Calu3 (cell line): ENCODE measurements at regions not wholly inside any gene's neighbourhood (a gene's known extent, or its start where the extent isn't known, plus 50 kb on each side); places are given as distances from the start of the nearest gene placed in this dataset.

ENCODE experiments used
- BruUV-seq: library from RNA; stranded (reverse); fragments of 400-500 nt; replicated peaks from 2 replicates; lab custom pipeline; 2021; lab: Mats Ljungman, UMichigan
- CTCF ChIA-PET: fragments of 300-600 bp; sonication (Branson Sonifier 250); formaldehyde crosslinking; loops from one replicate; lab custom pipeline; 2022; ENCODE audit warnings: antibody characterized with exemption; lab: Charles Lee
- DNase-seq: peaks from one replicate; pipeline ENCODE4 v3.0.0; 2022
- H3K27ac Mint-ChIP-seq: one replicate; pipeline ENCODE4 v1.8.0; 2022; ENCODE audit warnings: mixed read lengths; ENCODE audit not compliant: unreplicated experiment
- H3K27me3 Mint-ChIP-seq: one replicate; pipeline ENCODE4 v1.8.0; 2022; ENCODE audit warnings: mixed read lengths; ENCODE audit not compliant: unreplicated experiment
- H3K36me3 Mint-ChIP-seq: one replicate; pipeline ENCODE4 v1.8.0; 2022; ENCODE audit warnings: mild to moderate bottlenecking, moderate library complexity, mixed read lengths; ENCODE audit not compliant: insufficient read depth, unreplicated experiment
- H3K4me1 Mint-ChIP-seq: one replicate; pipeline ENCODE4 v1.8.0; 2022; ENCODE audit warnings: mild to moderate bottlenecking, low read depth, mixed read lengths; ENCODE audit not compliant: unreplicated experiment
- H3K4me3 Mint-ChIP-seq: one replicate; pipeline ENCODE4 v1.8.0; 2022; ENCODE audit warnings: mild to moderate bottlenecking, low read depth, moderate library complexity, mixed read lengths; ENCODE audit not compliant: unreplicated experiment
- H3K9me3 Mint-ChIP-seq: one replicate; pipeline ENCODE4 v1.8.0; 2022; ENCODE audit warnings: low read depth, mixed read lengths; ENCODE audit not compliant: unreplicated experiment
- CTCF ChIP-seq: fragments of 200-600 bp; IDR thresholded peaks from one replicate; pipeline ENCODE4 v1.8.0; 2022; ENCODE audit warnings: antibody characterized with exemption; ENCODE audit not compliant: unreplicated experiment
- intact Hi-C: fragments of 100-400 bp; cut with micrococcal nuclease; formaldehyde crosslinking; loops from one replicate; pipeline ENCODE4 v1.10.0; 2022; ENCODE audit not compliant: unreplicated experiment

GRCh38 chr12:131273291-131273845 lies 319.7 kb downstream of the ADGRD1 start:
- H3K36me3 Mint-ChIP-seq = no peaks in the 10 kb centered on the region
- no peak for DNase-seq
- intact Hi-C loops = no loop called here
- no peak overlapping the region for H3K4me3 Mint-ChIP-seq
- BruUV-seq = no TSS peak
- H3K27me3 Mint-ChIP-seq = peaks cover 12% of the 10 kb centered on the region
- no peak overlapping the region for H3K27ac Mint-ChIP-seq
- H3K4me1 Mint-ChIP-seq = no peaks in the 10 kb centered on the region
- CTCF ChIA-PET = no interaction called here
- no peaks in the 10 kb centered on the region for H3K9me3 Mint-ChIP-seq
- no peak for TF ChIP-seq CTCF

GRCh38 chr12:131274061-131274460 lies 320.4 kb downstream of the ADGRD1 start:
- intact Hi-C loops = no loop called here
- Mint-ChIP-seq H3K9me3 (no peaks in the 10 kb centered on the region), H3K36me3 (no peaks in the 10 kb centered on the region), H3K27me3 (peaks cover 12% of the 10 kb centered on the region), H3K4me1 (no peaks in the 10 kb centered on the region), H3K27ac (no peak overlapping the region), H3K4me3 (no peak overlapping the region)
- no TSS peak for BruUV-seq
- CTCF ChIA-PET = no interaction called here
- TF ChIP-seq CTCF = no peak
- DNase-seq = no peak

- no TSS peak for BruUV-seq
- CTCF ChIA-PET = no interaction called here
- peaks cover 21% of the 10 kb centered on the region for H3K27me3 Mint-ChIP-seq
- no peak for DNase-seq
- no peaks in the 10 kb centered on the region for H3K9me3 Mint-ChIP-seq
- H3K36me3 Mint-ChIP-seq = no peaks in the 10 kb centered on the region
- intact Hi-C loops = no loop called here
- no peak overlapping the region for H3K27ac Mint-ChIP-seq
- no peaks in the 10 kb centered on the region for H3K4me1 Mint-ChIP-seq
- H3K4me3 Mint-ChIP-seq = no peak overlapping the region
- no peak for TF ChIP-seq CTCF
These were observed 321.2 kb downstream of the ADGRD1 start for GRCh38 chr12:131274906-131275305.

- Mint-ChIP-seq H3K4me3 (no peak overlapping the region), H3K4me1 (no peaks in the 10 kb centered on the region), H3K9me3 (no peaks in the 10 kb centered on the region), H3K27ac (no peak overlapping the region), H3K36me3 (no peaks in the 10 kb centered on the region), H3K27me3 (peaks cover 30% of the 10 kb centered on the region)
- no peak for DNase-seq
- no TSS peak for BruUV-seq
- CTCF ChIA-PET = no interaction called here
- no peak for TF ChIP-seq CTCF
- intact Hi-C loops = no loop called here
These were observed 322.1 kb downstream of the ADGRD1 start for GRCh38 chr12:131275824-131276223.
